Osteocyte (in vitro differentiated cells): ENCODE measurements at regions not wholly inside any gene's neighbourhood (a gene's known extent, or its start where the extent isn't known, plus 50 kb on each side); places are given as distances from the start of the nearest gene placed in this dataset.

Source experiments
- DNase-seq: peaks from one replicate; pipeline ENCODE4 v3.0.0; 2021; ENCODE audit warnings: mixed read lengths; ENCODE audit not compliant: unreplicated experiment; ENCODE audit errors: extremely low spot score
- H3K27ac Mint-ChIP-seq: one replicate; pipeline ENCODE4 v1.8.0; 2021; ENCODE audit warnings: mild to moderate bottlenecking, mixed read lengths; ENCODE audit not compliant: unreplicated experiment
- H3K27me3 Mint-ChIP-seq: one replicate; pipeline ENCODE4 v1.8.0; 2021; ENCODE audit warnings: mixed read lengths; ENCODE audit not compliant: unreplicated experiment
- H3K36me3 Mint-ChIP-seq: one replicate; pipeline ENCODE4 v1.8.0; 2021; ENCODE audit warnings: mixed read lengths; ENCODE audit not compliant: unreplicated experiment
- H3K4me1 Mint-ChIP-seq: one replicate; pipeline ENCODE4 v1.8.0; 2021; ENCODE audit warnings: mixed read lengths; ENCODE audit not compliant: unreplicated experiment
- H3K4me3 Mint-ChIP-seq: one replicate; pipeline ENCODE4 v1.8.0; 2021; ENCODE audit warnings: mild to moderate bottlenecking, moderate library complexity, mixed read lengths; ENCODE audit not compliant: unreplicated experiment
- H3K9me3 Mint-ChIP-seq: one replicate; pipeline ENCODE4 v1.8.0; 2021; ENCODE audit warnings: mixed read lengths; ENCODE audit not compliant: unreplicated experiment
- CTCF ChIP-seq: fragments of 200-600 bp; sonication (generic); IDR thresholded peaks from 2 replicates; pipeline ENCODE4 v1.5.0; 2021; ENCODE audit warnings: antibody characterized with exemption, mild to moderate bottlenecking, moderate library complexity

- no peak overlapping the region for H3K4me3 Mint-ChIP-seq
- no peak for DNase-seq
- no peaks in the 10 kb centered on the region for H3K36me3 Mint-ChIP-seq
- no peaks in the 10 kb centered on the region for H3K4me1 Mint-ChIP-seq
- peaks cover 61% of the 10 kb centered on the region for H3K27me3 Mint-ChIP-seq
- H3K9me3 Mint-ChIP-seq: no peaks in the 10 kb centered on the region
- H3K27ac Mint-ChIP-seq: no peak overlapping the region
- TF ChIP-seq CTCF: no peak
Measured at GRCh38 chr4:106476741-106477140, 108.2 kb upstream of the GIMD1 start.

- Mint-ChIP-seq H3K4me1 (no peaks in the 10 kb centered on the region), H3K27me3 (peaks cover 65% of the 10 kb centered on the region), H3K27ac (no peak overlapping the region), H3K9me3 (no peaks in the 10 kb centered on the region), H3K36me3 (no peaks in the 10 kb centered on the region), H3K4me3 (no peak overlapping the region)
- TF ChIP-seq CTCF: no peak
- DNase-seq: no peak
Measured at GRCh38 chr4:106473515-106473914, 104.9 kb upstream of the GIMD1 start.

- peaks cover 71% of the 10 kb centered on the region for H3K27me3 Mint-ChIP-seq
- H3K4me3 Mint-ChIP-seq: no peak overlapping the region
- DNase-seq: no peak
- H3K27ac Mint-ChIP-seq: no peak overlapping the region
- no peak for TF ChIP-seq CTCF
- H3K9me3 Mint-ChIP-seq: peaks cover 6% of the 10 kb centered on the region
- H3K36me3 Mint-ChIP-seq: no peaks in the 10 kb centered on the region
- no peaks in the 10 kb centered on the region for H3K4me1 Mint-ChIP-seq
Measured at GRCh38 chr4:106471151-106471550, 102.6 kb upstream of the GIMD1 start.

GRCh38 chr4:106463622-106464021 is 95.0 kb upstream of the GIMD1 start:
- Mint-ChIP-seq H3K9me3 (peaks cover 6% of the 10 kb centered on the region), H3K4me1 (peaks cover 3% of the 10 kb centered on the region)
- TF ChIP-seq CTCF: no peak

GRCh38 chr4:106454581-106454980 is 86.0 kb upstream of the GIMD1 start:
- Mint-ChIP-seq H3K4me3 (no peak overlapping the region), H3K27ac (no peak overlapping the region)
- TF ChIP-seq CTCF: no peak

More at GRCh38 chr4:106463622-106464021, 95.0 kb upstream of the GIMD1 start:
- Mint-ChIP-seq H3K27ac (no peak overlapping the region), H3K36me3 (no peaks in the 10 kb centered on the region), H3K4me3 (no peak overlapping the region), H3K27me3 (peaks cover 68% of the 10 kb centered on the region)
- DNase-seq: no peak

More at GRCh38 chr4:106454581-106454980, 86.0 kb upstream of the GIMD1 start:
- Mint-ChIP-seq H3K9me3 (no peaks in the 10 kb centered on the region), H3K27me3 (peaks cover 80% of the 10 kb centered on the region), H3K36me3 (no peaks in the 10 kb centered on the region), H3K4me1 (no peaks in the 10 kb centered on the region)
- no peak for DNase-seq
